GM12864 (cell line): ENCODE measurements at regions not wholly inside any gene's neighbourhood (a gene's known extent, or its start where the extent isn't known, plus 50 kb on each side); places are given as distances from the start of the nearest gene placed in this dataset.

Experiments
- DNase-seq: peaks from one replicate; pipeline ENCODE4 v3.0.0-alpha.2; 2011; ENCODE audit warnings: low read depth
- H3K4me3 ChIP-seq: 2 replicates; pipeline ENCODE4 v1.5.1; 2011; ENCODE audit warnings: mild to moderate bottlenecking, low read depth, low read length, control low read depth
- CTCF ChIP-seq: IDR thresholded peaks from 2 replicates; pipeline ENCODE4 v1.5.1; 2011; ENCODE audit warnings: low read depth, mild to moderate bottlenecking, moderate library complexity, low read length, control low read depth, inconsistent platforms; ENCODE audit errors: missing control alignments

GRCh38 chr3:150302246-150302645, 105.9 kb upstream of the TSC22D2 start:
- DNase-seq: no peak
- TF ChIP-seq CTCF: no peak
- no peak overlapping the region for H3K4me3 ChIP-seq

GRCh38 chr3:150300852-150301517, 107.1 kb upstream of the TSC22D2 start:
- no peak for TF ChIP-seq CTCF
- no peak overlapping the region for H3K4me3 ChIP-seq
- DNase-seq: no peak

GRCh38 chr3:150300388-150300787, 107.7 kb upstream of the TSC22D2 start:
- TF ChIP-seq CTCF: no peak
- H3K4me3 ChIP-seq: no peak overlapping the region
- no peak for DNase-seq

GRCh38 chr3:150299201-150299600, 108.9 kb upstream of the TSC22D2 start:
- no peak for TF ChIP-seq CTCF
- H3K4me3 ChIP-seq: no peak overlapping the region
- DNase-seq: no peak

- TF ChIP-seq CTCF: no peak
- no peak for DNase-seq
These were observed 111.1 kb upstream of the TSC22D2 start for GRCh38 chr3:150296966-150297365.

GRCh38 chr3:150296123-150296735, 111.9 kb upstream of the TSC22D2 start:
- DNase-seq: no peak
- TF ChIP-seq CTCF: no peak
- H3K4me3 ChIP-seq: no peak overlapping the region

More at GRCh38 chr3:150296966-150297365, 111.1 kb upstream of the TSC22D2 start:
- no peak overlapping the region for H3K4me3 ChIP-seq
